ENCODE measurements at regions not wholly inside any gene's neighbourhood (a gene's known extent, or its start where the extent isn't known, plus 50 kb on each side); places are given as distances from the start of the nearest gene placed in this dataset.

DNA sequence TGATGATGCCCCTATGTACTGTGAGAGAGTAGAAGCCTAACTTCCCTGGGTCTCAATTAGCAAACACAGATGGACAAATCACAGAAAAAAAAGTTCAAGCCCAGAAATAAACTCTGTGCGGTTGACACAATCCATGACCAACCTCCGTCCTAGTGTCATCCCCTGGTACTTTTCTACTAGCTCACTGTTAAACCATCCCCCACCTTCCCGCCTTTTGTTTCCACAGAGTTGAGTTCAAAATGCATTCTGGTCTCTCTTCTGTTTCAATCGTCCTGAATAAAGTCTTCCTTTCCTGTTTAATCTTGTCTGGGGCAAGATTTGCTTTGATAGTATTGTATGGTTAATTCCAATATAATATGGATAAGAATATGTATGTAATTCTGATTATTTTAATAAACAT lies 199.9 kb downstream of the SLC6A15 start:
- Histone ChIP-seq H3K36me3 (ENCODE audit: control insufficient read depth in 2 of 2, insufficient read depth in 2 of 2, low read length in 2 of 2) (no peaks in the 10 kb centered on the region), H3K9me3 (ENCODE audit: control insufficient read depth in 2 of 2, low read length in 2 of 2) (no peaks in the 10 kb centered on the region), H3K27ac (ENCODE audit: low read length) (no peak overlapping the region), H3K4me3 (ENCODE audit: low read length in 2 of 2) (no peak overlapping the region), H3K27me3 (ENCODE audit: control insufficient read depth in 1 of 2, insufficient read depth in 2 of 2, low read length in 2 of 2) (no peaks in the 10 kb centered on the region), H3K4me1 (ENCODE audit: control insufficient read depth, insufficient read depth, low read length) (no peaks in the 10 kb centered on the region), H3K9ac (ENCODE audit: low read length in 2 of 2) (no peak overlapping the region)

DNA sequence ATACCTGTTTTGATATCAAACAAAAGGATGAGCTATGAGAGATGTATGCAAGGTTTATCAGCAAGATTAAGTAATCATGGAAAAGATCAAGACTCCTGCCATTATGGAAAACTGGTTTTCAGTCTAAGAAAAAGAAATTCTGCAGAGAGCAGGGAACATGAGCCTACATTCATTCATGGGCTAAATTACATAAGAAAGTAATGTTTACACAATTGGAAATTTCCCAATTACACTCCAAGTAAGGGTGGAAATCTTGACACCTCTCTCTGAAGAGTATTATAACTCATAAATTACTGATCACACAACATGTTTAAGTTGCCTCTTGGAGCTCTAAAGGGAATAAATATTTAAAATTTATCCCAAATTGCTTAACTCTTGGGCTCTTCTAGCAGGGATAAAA lies 206.2 kb downstream of the SLC6A15 start:
- Histone ChIP-seq H3K4me3 (ENCODE audit: low read length in 2 of 2) (no peak overlapping the region), H3K9ac (ENCODE audit: low read length in 2 of 2) (no peak overlapping the region), H3K27ac (ENCODE audit: low read length) (no peak overlapping the region), H3K9me3 (ENCODE audit: control insufficient read depth in 2 of 2, low read length in 2 of 2) (no peaks in the 10 kb centered on the region), H3K4me1 (ENCODE audit: control insufficient read depth, insufficient read depth, low read length) (no peaks in the 10 kb centered on the region), H3K27me3 (ENCODE audit: control insufficient read depth in 1 of 2, insufficient read depth in 2 of 2, low read length in 2 of 2) (no peaks in the 10 kb centered on the region), H3K36me3 (ENCODE audit: control insufficient read depth in 2 of 2, insufficient read depth in 2 of 2, low read length in 2 of 2) (no peaks in the 10 kb centered on the region)

DNA sequence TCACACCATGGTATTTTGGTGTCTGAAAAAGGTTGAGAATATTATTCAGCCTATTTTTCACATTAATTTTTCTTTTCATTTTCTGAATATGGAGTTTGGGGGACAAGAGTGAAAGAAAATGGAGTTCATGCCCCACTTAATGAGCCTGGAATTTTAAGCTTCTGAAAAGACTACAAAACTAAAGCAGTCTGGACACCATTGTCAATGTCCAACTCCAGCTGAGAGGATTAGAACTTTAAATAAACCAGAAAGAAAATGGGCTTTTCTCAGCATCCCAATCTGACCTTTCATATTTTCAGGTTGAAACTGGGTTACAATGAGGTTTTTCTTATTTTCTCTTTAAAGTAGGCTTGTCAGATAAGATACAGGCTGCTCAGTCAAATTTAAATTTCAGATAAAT lies 207.7 kb downstream of the SLC6A15 start:
- Histone ChIP-seq H3K27me3 (ENCODE audit: control insufficient read depth in 1 of 2, insufficient read depth in 2 of 2, low read length in 2 of 2) (no peaks in the 10 kb centered on the region), H3K9me3 (ENCODE audit: control insufficient read depth in 2 of 2, low read length in 2 of 2) (no peaks in the 10 kb centered on the region), H3K4me1 (ENCODE audit: control insufficient read depth, insufficient read depth, low read length) (no peaks in the 10 kb centered on the region), H3K4me3 (ENCODE audit: low read length in 2 of 2) (no peak overlapping the region), H3K36me3 (ENCODE audit: control insufficient read depth in 2 of 2, insufficient read depth in 2 of 2, low read length in 2 of 2) (no peaks in the 10 kb centered on the region), H3K9ac (ENCODE audit: low read length in 2 of 2) (no peak overlapping the region), H3K27ac (ENCODE audit: low read length) (no peak overlapping the region)

GRCh38 chr12:84702001-84702400 lies 210.6 kb downstream of the SLC6A15 start:
- Histone ChIP-seq H3K4me1 (ENCODE audit: control insufficient read depth, insufficient read depth, low read length) (no peaks in the 10 kb centered on the region), H3K4me3 (ENCODE audit: low read length in 2 of 2) (no peak overlapping the region), H3K36me3 (ENCODE audit: control insufficient read depth in 2 of 2, insufficient read depth in 2 of 2, low read length in 2 of 2) (no peaks in the 10 kb centered on the region), H3K27ac (ENCODE audit: low read length) (no peak overlapping the region), H3K27me3 (ENCODE audit: control insufficient read depth in 1 of 2, insufficient read depth in 2 of 2, low read length in 2 of 2) (no peaks in the 10 kb centered on the region), H3K9me3 (ENCODE audit: control insufficient read depth in 2 of 2, low read length in 2 of 2) (no peaks in the 10 kb centered on the region), H3K9ac (ENCODE audit: low read length in 2 of 2) (no peak overlapping the region)

- H3K27me3 ChIP-seq (ENCODE audit: control insufficient read depth in 1 of 2, insufficient read depth in 2 of 2, low read length in 2 of 2) = no peaks in the 10 kb centered on the region
- H3K4me1 ChIP-seq (ENCODE audit: control insufficient read depth, insufficient read depth, low read length) = no peaks in the 10 kb centered on the region
- H3K27ac ChIP-seq (ENCODE audit: low read length) = no peak overlapping the region
- no peak overlapping the region for H3K9ac ChIP-seq (ENCODE audit: low read length in 2 of 2)
- H3K9me3 ChIP-seq (ENCODE audit: control insufficient read depth in 2 of 2, low read length in 2 of 2) = no peaks in the 10 kb centered on the region
- H3K36me3 ChIP-seq (ENCODE audit: control insufficient read depth in 2 of 2, insufficient read depth in 2 of 2, low read length in 2 of 2) = no peaks in the 10 kb centered on the region
- no peak overlapping the region for H3K4me3 ChIP-seq (ENCODE audit: low read length in 2 of 2)
Measured at GRCh38 chr12:84701041-84701440, 211.6 kb downstream of the SLC6A15 start.

DNA sequence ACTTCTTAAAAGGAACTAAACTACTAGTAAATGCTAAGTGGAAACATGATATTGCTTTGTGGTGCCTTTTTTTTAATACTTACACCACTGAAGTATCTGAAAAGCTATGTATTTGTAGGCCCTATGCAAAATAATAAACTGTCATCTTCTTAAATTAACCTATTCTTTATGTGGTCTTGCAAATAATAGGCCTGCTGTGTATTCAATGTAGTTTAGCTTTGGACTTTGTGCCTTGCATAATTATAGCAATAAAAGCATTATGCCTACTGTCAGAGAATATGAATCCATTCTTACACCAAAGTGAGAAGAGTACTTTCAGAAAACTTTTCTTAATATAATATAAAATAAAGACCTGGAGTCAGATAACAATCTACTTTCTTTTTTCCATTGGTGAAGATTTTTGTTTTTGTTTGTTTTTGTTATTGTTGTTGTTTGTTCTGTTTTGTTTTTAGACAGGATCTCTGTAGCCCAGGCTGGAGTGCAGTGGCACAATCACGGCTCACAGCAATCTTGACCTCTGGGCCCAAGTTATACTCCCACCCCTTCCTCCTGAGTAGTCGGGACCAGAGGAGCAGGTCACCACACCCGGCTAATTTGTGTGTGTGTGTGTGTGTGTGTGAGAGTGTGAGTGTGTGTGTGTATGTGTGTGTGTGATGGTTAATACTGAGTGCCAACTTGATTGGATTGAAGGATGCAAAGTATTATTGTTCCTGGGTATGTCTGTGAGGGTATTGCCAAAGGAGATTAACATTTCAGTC lies 213.8 kb downstream of the SLC6A15 start:
- no peaks in the 10 kb centered on the region for H3K36me3 ChIP-seq (ENCODE audit: control insufficient read depth in 2 of 2, insufficient read depth in 2 of 2, low read length in 2 of 2)
- no peaks in the 10 kb centered on the region for H3K4me1 ChIP-seq (ENCODE audit: control insufficient read depth, insufficient read depth, low read length)
- H3K4me3 ChIP-seq (ENCODE audit: low read length in 2 of 2) = no peak overlapping the region
- no peaks in the 10 kb centered on the region for H3K9me3 ChIP-seq (ENCODE audit: control insufficient read depth in 2 of 2, low read length in 2 of 2)
- H3K27me3 ChIP-seq (ENCODE audit: control insufficient read depth in 1 of 2, insufficient read depth in 2 of 2, low read length in 2 of 2) = no peaks in the 10 kb centered on the region
- H3K27ac ChIP-seq (ENCODE audit: low read length) = no peak overlapping the region
- H3K9ac ChIP-seq (ENCODE audit: low read length in 2 of 2) = no peak overlapping the region

- H3K27me3 ChIP-seq (ENCODE audit: control insufficient read depth in 1 of 2, insufficient read depth in 2 of 2, low read length in 2 of 2) = no peaks in the 10 kb centered on the region
- H3K9ac ChIP-seq (ENCODE audit: low read length in 2 of 2) = no peak overlapping the region
- no peaks in the 10 kb centered on the region for H3K4me1 ChIP-seq (ENCODE audit: control insufficient read depth, insufficient read depth, low read length)
- H3K27ac ChIP-seq (ENCODE audit: low read length) = no peak overlapping the region
- no peaks in the 10 kb centered on the region for H3K36me3 ChIP-seq (ENCODE audit: control insufficient read depth in 2 of 2, insufficient read depth in 2 of 2, low read length in 2 of 2)
- H3K9me3 ChIP-seq (ENCODE audit: control insufficient read depth in 2 of 2, low read length in 2 of 2) = no peaks in the 10 kb centered on the region
- H3K4me3 ChIP-seq (ENCODE audit: low read length in 2 of 2) = no peak overlapping the region
Measured at GRCh38 chr12:84696908-84697540, 215.6 kb downstream of the SLC6A15 start.

GRCh38 chr12:84696281-84696680 lies 216.3 kb downstream of the SLC6A15 start:
- Histone ChIP-seq H3K27me3 (ENCODE audit: control insufficient read depth in 1 of 2, insufficient read depth in 2 of 2, low read length in 2 of 2) (no peaks in the 10 kb centered on the region), H3K4me3 (ENCODE audit: low read length in 2 of 2) (no peak overlapping the region), H3K9me3 (ENCODE audit: control insufficient read depth in 2 of 2, low read length in 2 of 2) (no peaks in the 10 kb centered on the region)

GRCh38 chr12:84694116-84694515 lies 218.5 kb downstream of the SLC6A15 start:
- H3K36me3 ChIP-seq (ENCODE audit: control insufficient read depth in 2 of 2, insufficient read depth in 2 of 2, low read length in 2 of 2) = no peaks in the 10 kb centered on the region
- no peak overlapping the region for H3K9ac ChIP-seq (ENCODE audit: low read length in 2 of 2)
- no peak overlapping the region for H3K4me3 ChIP-seq (ENCODE audit: low read length in 2 of 2)
- no peaks in the 10 kb centered on the region for H3K4me1 ChIP-seq (ENCODE audit: control insufficient read depth, insufficient read depth, low read length)
- no peaks in the 10 kb centered on the region for H3K9me3 ChIP-seq (ENCODE audit: control insufficient read depth in 2 of 2, low read length in 2 of 2)
- H3K27ac ChIP-seq (ENCODE audit: low read length) = no peak overlapping the region
- no peaks in the 10 kb centered on the region for H3K27me3 ChIP-seq (ENCODE audit: control insufficient read depth in 1 of 2, insufficient read depth in 2 of 2, low read length in 2 of 2)

More at GRCh38 chr12:84696281-84696680, 216.3 kb downstream of the SLC6A15 start:
- no peak overlapping the region for H3K27ac ChIP-seq (ENCODE audit: low read length)
- no peaks in the 10 kb centered on the region for H3K4me1 ChIP-seq (ENCODE audit: control insufficient read depth, insufficient read depth, low read length)
- no peak overlapping the region for H3K9ac ChIP-seq (ENCODE audit: low read length in 2 of 2)
- no peaks in the 10 kb centered on the region for H3K36me3 ChIP-seq (ENCODE audit: control insufficient read depth in 2 of 2, insufficient read depth in 2 of 2, low read length in 2 of 2)

DNA sequence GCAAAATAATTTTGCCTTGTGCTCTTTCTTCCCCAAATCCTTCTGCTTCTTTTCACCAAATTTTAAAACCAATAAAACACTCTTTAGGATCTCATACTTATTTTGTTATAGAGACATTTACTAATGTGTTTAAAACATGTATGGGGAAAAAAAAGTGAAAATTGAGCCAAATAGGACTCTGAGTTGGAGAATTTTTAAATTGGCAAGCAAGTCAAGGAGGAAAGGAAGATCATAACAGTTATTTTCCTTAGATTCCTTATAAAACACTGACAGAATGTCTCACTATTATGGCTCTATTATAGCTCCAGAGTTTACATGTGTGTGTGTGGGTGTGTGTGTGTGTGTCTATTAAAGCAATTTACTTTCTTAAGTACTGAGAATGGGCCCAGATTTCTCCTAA lies 220.5 kb downstream of the SLC6A15 start:
- Histone ChIP-seq H3K36me3 (ENCODE audit: control insufficient read depth in 2 of 2, insufficient read depth in 2 of 2, low read length in 2 of 2) (no peaks in the 10 kb centered on the region), H3K4me3 (ENCODE audit: low read length in 2 of 2) (no peak overlapping the region), H3K27ac (ENCODE audit: low read length) (no peak overlapping the region), H3K9ac (ENCODE audit: low read length in 2 of 2) (no peak overlapping the region), H3K27me3 (ENCODE audit: control insufficient read depth in 1 of 2, insufficient read depth in 2 of 2, low read length in 2 of 2) (no peaks in the 10 kb centered on the region), H3K4me1 (ENCODE audit: control insufficient read depth, insufficient read depth, low read length) (no peaks in the 10 kb centered on the region), H3K9me3 (ENCODE audit: control insufficient read depth in 2 of 2, low read length in 2 of 2) (no peaks in the 10 kb centered on the region)

DNA sequence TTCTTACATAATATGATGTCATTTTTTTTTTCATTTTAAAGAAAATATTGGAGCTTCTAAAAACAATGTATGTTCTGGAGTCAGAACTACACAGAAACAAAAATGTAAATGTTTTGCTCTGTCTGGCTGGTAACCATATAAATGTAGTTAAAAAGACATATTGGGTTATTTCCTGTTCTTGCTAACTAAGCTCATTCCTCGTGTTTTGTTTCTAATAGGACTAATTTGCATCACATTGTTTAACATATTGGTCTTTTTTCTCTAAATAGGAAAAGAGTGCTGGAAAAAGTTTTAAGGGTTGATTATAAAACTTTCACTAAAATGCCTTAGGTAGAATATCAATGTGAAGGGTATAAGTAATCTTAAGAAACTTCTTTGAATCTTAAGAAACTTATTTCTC lies 221.3 kb downstream of the SLC6A15 start:
- H3K36me3 ChIP-seq (ENCODE audit: control insufficient read depth in 2 of 2, insufficient read depth in 2 of 2, low read length in 2 of 2) = no peaks in the 10 kb centered on the region
- H3K27me3 ChIP-seq (ENCODE audit: control insufficient read depth in 1 of 2, insufficient read depth in 2 of 2, low read length in 2 of 2) = no peaks in the 10 kb centered on the region
- no peak overlapping the region for H3K27ac ChIP-seq (ENCODE audit: low read length)
- no peaks in the 10 kb centered on the region for H3K9me3 ChIP-seq (ENCODE audit: control insufficient read depth in 2 of 2, low read length in 2 of 2)
- H3K9ac ChIP-seq (ENCODE audit: low read length in 2 of 2) = no peak overlapping the region
- no peaks in the 10 kb centered on the region for H3K4me1 ChIP-seq (ENCODE audit: control insufficient read depth, insufficient read depth, low read length)
- no peak overlapping the region for H3K4me3 ChIP-seq (ENCODE audit: low read length in 2 of 2)

All from stomach smooth muscle (tissue), 2 donors.